ENCODE measurements at regions not wholly inside any gene's neighbourhood (a gene's known extent, or its start where the extent isn't known, plus 50 kb on each side); places are given as distances from the start of the nearest gene placed in this dataset.

DNA sequence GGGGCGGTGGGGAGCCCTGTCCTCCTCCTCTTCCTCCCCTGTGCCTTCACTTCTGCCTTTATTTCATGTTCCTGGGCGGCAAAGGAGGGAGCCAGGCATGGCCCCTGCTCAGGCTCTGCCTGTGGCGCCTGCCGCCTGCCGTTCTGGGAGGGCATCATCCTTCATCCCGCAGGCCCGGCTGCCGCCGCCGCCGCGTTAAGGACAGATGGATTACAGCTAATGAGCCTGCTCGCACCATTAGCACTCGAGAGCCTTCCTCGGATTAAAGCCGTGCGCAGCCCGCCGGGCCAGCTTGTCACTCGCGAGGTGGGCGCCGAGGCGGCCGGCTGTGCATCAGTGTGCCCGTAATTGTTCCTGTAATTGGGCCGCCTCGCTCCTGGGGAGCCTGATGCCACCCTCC, 127.7 kb upstream of the GSE1 start:
- Histone ChIP-seq H2BK120ac (ENCODE audit: low read depth, low read length, poor library complexity, severe bottlenecking) (no peak overlapping the region), H3K79me2 (ENCODE audit: insufficient read depth, low read length) (no peaks in the 10 kb centered on the region), H3T11ph (ENCODE audit: low read length) (no peak overlapping the region), H3K23ac (ENCODE audit: insufficient read length, low read depth, low read length) (no peak overlapping the region), H3K9me3 (ENCODE audit: control insufficient read depth, low read depth, low read length) (no peaks in the 10 kb centered on the region), H4K20me1 (ENCODE audit: control insufficient read depth, insufficient read depth, insufficient read length) (peaks cover 2% of the 10 kb centered on the region), H4K91ac (ENCODE audit: insufficient read length, low read depth, low read length) (no peak overlapping the region), H3K27me3 (ENCODE audit: insufficient read depth, low read length) (no peaks in the 10 kb centered on the region), H2AK5ac (ENCODE audit: insufficient read length, low read length) (no peak overlapping the region), H3K14ac (ENCODE audit: insufficient read depth, low read length) (no peak overlapping the region), H2AFZ (ENCODE audit: low read length) (no peak overlapping the region), H3K18ac (ENCODE audit: insufficient read length, low read depth, low read length) (no peak overlapping the region), H2BK20ac (ENCODE audit: low read depth, low read length, poor library complexity, severe bottlenecking) (no peak overlapping the region), H4K8ac (replicated peaks; ENCODE audit: insufficient read length, low read depth, low read length) (no peak overlapping the region), H3K27ac (ENCODE audit: insufficient read length, low read depth, low read length) (no peak overlapping the region), H2BK12ac (ENCODE audit: insufficient read length, low read depth, low read length) (no peak overlapping the region), H2BK5ac (ENCODE audit: insufficient read length, low read length) (no peak overlapping the region), H3K23me2 (ENCODE audit: insufficient read length, low read depth, low read length, poor library complexity, severe bottlenecking) (no peaks in the 10 kb centered on the region), H3K4me2 (ENCODE audit: insufficient read depth, insufficient read length, low read length) (no peak overlapping the region), H3K4me1 (ENCODE audit: insufficient read depth, low read length) (no peaks in the 10 kb centered on the region), H4K5ac (ENCODE audit: insufficient read length, low read depth, low read length) (no peak overlapping the region), H3K9ac (ENCODE audit: extremely low read depth, insufficient read length, low read length) (no peak overlapping the region), H3K56ac (ENCODE audit: insufficient read length, low read depth, low read length) (no peak overlapping the region), H3K79me1 (ENCODE audit: insufficient read depth, low read depth, low read length, poor library complexity, severe bottlenecking) (no peaks in the 10 kb centered on the region), H3K4ac (ENCODE audit: low read depth, low read length) (no peak overlapping the region), H2BK15ac (ENCODE audit: low read depth, low read length) (no peak overlapping the region)
- TF ChIP-seq CTCF (conservative IDR thresholded peaks at IDR 0.05) = no peak
- Mint-ChIP-seq H3K9me3 (no peaks in the 10 kb centered on the region), H3K36me3 (ENCODE audit: insufficient read depth in 1 of 3, low read depth in 3 of 3) (no peaks in the 10 kb centered on the region), H3K4me3 (no peak overlapping the region), H3K27me3 (ENCODE audit: low read depth) (peaks cover 9% of the 10 kb centered on the region), H3K27ac (no peak overlapping the region; a peak in 1 of 7 replicates), H3K4me1 (peaks cover 5 to 16% of the 10 kb centered on the region in 2 experiments; a peak in 3 of 4 replicates)
- WGBS (ENCODE audit: extremely low coverage, insufficient read length, low lambda C conversion rate) = no CpG with 5 or more reads among the region's 28 CpGs
- no peak for DNase-seq

Measured in H9 (cell line).